K562 (cell line): ENCODE measurements at regions not wholly inside any gene's neighbourhood (a gene's known extent, or its start where the extent isn't known, plus 50 kb on each side); places are given as distances from the start of the nearest gene placed in this dataset.
A peak's percentile ranks its signal among the peaks of the same experiment; 100 is the strongest.

ENCODE experiments used
- ATF6 ChIP-seq: sonication (generic); formaldehyde crosslinking; IDR thresholded peaks from 2 replicates; pipeline ENCODE4 v1.4.0; 2020; ENCODE audit warnings: mild to moderate bottlenecking, missing genetic modification reagents
- ATF7 ChIP-seq: fragments of 450-650 bp; IDR thresholded peaks from 2 replicates; pipeline ENCODE4 v1.7.1; 2014; ENCODE audit warnings: mild to moderate bottlenecking, moderate library complexity
- FOXP4 ChIP-seq: sonication (generic); formaldehyde crosslinking; IDR thresholded peaks from 2 replicates; pipeline ENCODE4 v1.8.0; 2022; ENCODE audit warnings: mild to moderate bottlenecking, missing genetic modification reagents, borderline replicate concordance
- GTF2B ChIP-seq: IDR thresholded peaks from 2 replicates; pipeline ENCODE4 v1.6.1; 2011; ENCODE audit not compliant: insufficient read length; ENCODE audit errors: extremely low read depth
- MIER1 ChIP-seq: fragments of 450-650 bp; IDR thresholded peaks from 2 replicates; pipeline ENCODE4 v1.6.1; 2016; ENCODE audit warnings: antibody characterized with exemption, mild to moderate bottlenecking, low read depth
- NFYB ChIP-seq: IDR thresholded peaks from 2 replicates; pipeline ENCODE4 v1.6.1; 2011; ENCODE audit warnings: mild to moderate bottlenecking, moderate library complexity; ENCODE audit not compliant: insufficient read length; ENCODE audit errors: extremely low read depth
- NR4A1 ChIP-seq, 2 experiments: fragments of 250-450 bp in 1 of 2; fragments of 450-650 bp in 1 of 2; sonication (Bioruptor Pico) in 1 of 2; IDR thresholded peaks; 2 replicates each; pipeline versions ENCODE4 v1.4.0 to v1.6.1; 2016 to 2020; ENCODE audit warnings: mild to moderate bottlenecking in 2 of 2, missing compliant biosample characterization in 1 of 2, missing genetic modification characterization in 1 of 2, moderate library complexity in 1 of 2
- PCBP1 ChIP-seq: fragments of 200-400 bp; formaldehyde crosslinking; IDR thresholded peaks from 2 replicates; pipeline ENCODE4 v1.6.1; 2018; ENCODE audit warnings: mild to moderate bottlenecking, low read depth, low read length; ENCODE audit not compliant: poor library complexity, severe bottlenecking
- SAFB ChIP-seq: fragments of 200-400 bp; formaldehyde crosslinking; IDR thresholded peaks from 2 replicates; pipeline ENCODE4 v1.6.1; 2017; ENCODE audit warnings: low read depth, low read length, borderline replicate concordance
- SRF ChIP-seq, 2 experiments: fragments of 250-450, 450-650 bp in 1 of 2; sonication (Bioruptor Pico) in 1 of 2; sonication (generic) in 1 of 2; formaldehyde crosslinking; IDR thresholded peaks; 2 replicates each; pipeline versions ENCODE4 v1.5.0 to v1.5.1; 2020 to 2022; ENCODE audit warnings: mild to moderate bottlenecking in 1 of 2, missing genetic modification reagents in 1 of 2
- THRA ChIP-seq: fragments of 450-650 bp; IDR thresholded peaks from 2 replicates; pipeline ENCODE4 v1.6.1; 2017; ENCODE audit warnings: mild to moderate bottlenecking, moderate library complexity
- TSHZ1 ChIP-seq: fragments of 250-450 bp; sonication (Bioruptor Pico); IDR thresholded peaks from 2 replicates; pipeline ENCODE4 v1.4.0; 2020; ENCODE audit warnings: mild to moderate bottlenecking, moderate library complexity
- ZNF232 ChIP-seq: sonication (generic); formaldehyde crosslinking; IDR thresholded peaks from 2 replicates; pipeline ENCODE4 v1.8.0; 2022; ENCODE audit warnings: mild to moderate bottlenecking, missing genetic modification reagents
- ZNF277 ChIP-seq: fragments of 250-450 bp; sonication (Bioruptor Pico); IDR thresholded peaks from 2 replicates; pipeline ENCODE4 v1.8.0; 2022; ENCODE audit warnings: inconsistent platforms, mild to moderate bottlenecking, moderate library complexity, borderline replicate concordance
- ZSCAN32 ChIP-seq: fragments of 450-650 bp; formaldehyde crosslinking; IDR thresholded peaks from 2 replicates; pipeline ENCODE4 v1.4.0; 2020; ENCODE audit warnings: mild to moderate bottlenecking, moderate library complexity

GRCh38 chr21:38958940-38959691 is 153.4 kb downstream of the ETS2 start (continued):
- TF ChIP-seq ATF6 (CRISPR knock-in tag) (no peak), SAFB (no peak), MIER1 (no peak), ZNF277 (CRISPR knock-in tag) (no peak), ZNF232 (no peak), THRA (no peak), NFYB (no peak), NR4A1 (CRISPR knock-in tag; IDR thresholded peaks at IDR 0.05) (no peak), NR4A1 (tag; IDR thresholded peaks at IDR 0.05) (no peak), FOXP4 (CRISPR knock-in tag) (no peak), ATF7 (peak; percentile 86), ZSCAN32 (no peak), GTF2B (no peak), TSHZ1 (no peak), SRF (CRISPR knock-in tag; IDR thresholded peaks at IDR 0.05) (peak; percentile 46 to 95; a peak in 3 of 4 replicates), PCBP1 (no peak)
